NB4 (cell line): ENCODE measurements at regions not wholly inside any gene's neighbourhood (a gene's known extent, or its start where the extent isn't known, plus 50 kb on each side); places are given as distances from the start of the nearest gene placed in this dataset.

Source experiments
- MYC ChIP-seq: IDR thresholded peaks from 2 replicates; pipeline ENCODE4 v1.6.1; 2011; ENCODE audit warnings: low read depth, low read length
- POLR2A ChIP-seq: IDR thresholded peaks from 2 replicates; pipeline ENCODE4 v1.6.1; 2011; ENCODE audit warnings: mild to moderate bottlenecking; ENCODE audit not compliant: insufficient read length; ENCODE audit errors: extremely low read depth
- TF ChIP-seq, protein P1 (sequence below): IDR thresholded peaks from one replicate; pipeline ENCODE4 v1.5.1; 2012; ENCODE audit warnings: low read depth, low read length

DNA sequence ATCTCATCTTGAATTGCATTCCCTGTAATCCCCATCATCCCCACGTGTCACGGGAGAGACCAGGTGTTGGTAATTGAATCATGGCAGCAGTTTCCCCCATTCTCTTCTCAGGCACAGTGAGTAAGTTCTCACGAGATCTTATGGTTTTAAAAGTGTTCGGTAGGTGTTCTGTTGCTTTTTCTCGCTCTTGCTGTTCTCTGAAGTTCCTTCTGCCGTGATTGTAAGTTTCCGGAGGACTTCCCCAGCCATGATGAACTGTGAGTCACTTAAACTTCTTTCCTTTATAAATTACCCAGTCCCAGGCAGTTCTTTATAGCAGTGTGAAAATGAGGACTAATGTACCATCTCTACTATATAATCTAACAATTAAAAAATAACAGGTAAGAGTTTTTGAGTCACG is 409.9 kb upstream of the NRXN1 start:
- TF ChIP-seq POLR2A (no peak), MYC (no peak)
- TF ChIP-seq, protein P1, sequence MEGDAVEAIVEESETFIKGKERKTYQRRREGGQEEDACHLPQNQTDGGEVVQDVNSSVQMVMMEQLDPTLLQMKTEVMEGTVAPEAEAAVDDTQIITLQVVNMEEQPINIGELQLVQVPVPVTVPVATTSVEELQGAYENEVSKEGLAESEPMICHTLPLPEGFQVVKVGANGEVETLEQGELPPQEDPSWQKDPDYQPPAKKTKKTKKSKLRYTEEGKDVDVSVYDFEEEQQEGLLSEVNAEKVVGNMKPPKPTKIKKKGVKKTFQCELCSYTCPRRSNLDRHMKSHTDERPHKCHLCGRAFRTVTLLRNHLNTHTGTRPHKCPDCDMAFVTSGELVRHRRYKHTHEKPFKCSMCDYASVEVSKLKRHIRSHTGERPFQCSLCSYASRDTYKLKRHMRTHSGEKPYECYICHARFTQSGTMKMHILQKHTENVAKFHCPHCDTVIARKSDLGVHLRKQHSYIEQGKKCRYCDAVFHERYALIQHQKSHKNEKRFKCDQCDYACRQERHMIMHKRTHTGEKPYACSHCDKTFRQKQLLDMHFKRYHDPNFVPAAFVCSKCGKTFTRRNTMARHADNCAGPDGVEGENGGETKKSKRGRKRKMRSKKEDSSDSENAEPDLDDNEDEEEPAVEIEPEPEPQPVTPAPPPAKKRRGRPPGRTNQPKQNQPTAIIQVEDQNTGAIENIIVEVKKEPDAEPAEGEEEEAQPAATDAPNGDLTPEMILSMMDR, result no peak
